ENCODE measurements at regions not wholly inside any gene's neighbourhood (a gene's known extent, or its start where the extent isn't known, plus 50 kb on each side); places are given as distances from the start of the nearest gene placed in this dataset.

DNA sequence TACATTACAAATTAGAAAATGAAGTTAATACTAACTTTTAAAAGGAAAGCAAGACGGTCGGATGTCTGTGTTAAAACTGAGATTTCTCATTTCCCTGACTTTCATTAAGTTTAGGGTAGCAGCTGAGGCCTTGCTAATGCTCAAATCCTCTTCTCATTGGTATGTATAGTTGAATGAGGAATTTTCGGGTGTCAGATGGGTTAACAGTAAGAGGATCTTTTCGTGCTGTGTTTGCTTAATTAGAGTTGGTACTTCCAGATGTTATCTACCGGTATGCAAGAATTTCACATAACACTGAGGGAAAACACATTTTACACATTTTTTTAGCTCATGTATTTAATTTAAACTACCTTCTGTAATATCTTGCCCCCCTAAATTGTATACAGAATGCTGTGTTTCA is 168.2 kb upstream of the CTNND2 start:
- TF ChIP-seq, protein P1, sequence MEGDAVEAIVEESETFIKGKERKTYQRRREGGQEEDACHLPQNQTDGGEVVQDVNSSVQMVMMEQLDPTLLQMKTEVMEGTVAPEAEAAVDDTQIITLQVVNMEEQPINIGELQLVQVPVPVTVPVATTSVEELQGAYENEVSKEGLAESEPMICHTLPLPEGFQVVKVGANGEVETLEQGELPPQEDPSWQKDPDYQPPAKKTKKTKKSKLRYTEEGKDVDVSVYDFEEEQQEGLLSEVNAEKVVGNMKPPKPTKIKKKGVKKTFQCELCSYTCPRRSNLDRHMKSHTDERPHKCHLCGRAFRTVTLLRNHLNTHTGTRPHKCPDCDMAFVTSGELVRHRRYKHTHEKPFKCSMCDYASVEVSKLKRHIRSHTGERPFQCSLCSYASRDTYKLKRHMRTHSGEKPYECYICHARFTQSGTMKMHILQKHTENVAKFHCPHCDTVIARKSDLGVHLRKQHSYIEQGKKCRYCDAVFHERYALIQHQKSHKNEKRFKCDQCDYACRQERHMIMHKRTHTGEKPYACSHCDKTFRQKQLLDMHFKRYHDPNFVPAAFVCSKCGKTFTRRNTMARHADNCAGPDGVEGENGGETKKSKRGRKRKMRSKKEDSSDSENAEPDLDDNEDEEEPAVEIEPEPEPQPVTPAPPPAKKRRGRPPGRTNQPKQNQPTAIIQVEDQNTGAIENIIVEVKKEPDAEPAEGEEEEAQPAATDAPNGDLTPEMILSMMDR (IDR thresholded peaks at IDR 0.05; ENCODE audit: insufficient read depth, low read depth, low read length), result no peak
- DNase-seq (ENCODE audit: low read depth), result no peak
- no peak overlapping the region for H3K4me3 ChIP-seq (ENCODE audit: low read depth, low read length)

DNA sequence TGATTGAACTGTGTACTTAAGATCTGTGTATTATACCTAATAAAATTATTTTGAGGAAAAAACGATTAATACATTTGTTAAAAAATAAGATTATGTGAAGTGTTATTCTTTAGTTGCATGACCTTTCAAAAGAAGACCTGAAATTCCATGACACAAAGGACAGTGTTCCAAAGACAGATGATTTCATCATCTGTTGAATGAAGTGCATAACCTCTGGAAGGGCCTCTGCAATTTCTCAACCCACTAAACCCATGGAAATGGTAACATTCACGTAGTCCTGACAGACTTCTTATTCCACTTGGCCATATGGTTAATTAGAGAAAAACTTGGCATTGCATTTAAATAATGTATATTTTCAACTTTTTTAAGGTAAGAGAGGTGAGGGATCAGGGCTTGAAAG is 167.2 kb upstream of the CTNND2 start:
- DNase-seq (ENCODE audit: low read depth), result no peak
- no peak overlapping the region for H3K4me3 ChIP-seq (ENCODE audit: low read depth, low read length)
- TF ChIP-seq, protein P1 (IDR thresholded peaks at IDR 0.05; ENCODE audit: insufficient read depth, low read depth, low read length), result no peak

DNA sequence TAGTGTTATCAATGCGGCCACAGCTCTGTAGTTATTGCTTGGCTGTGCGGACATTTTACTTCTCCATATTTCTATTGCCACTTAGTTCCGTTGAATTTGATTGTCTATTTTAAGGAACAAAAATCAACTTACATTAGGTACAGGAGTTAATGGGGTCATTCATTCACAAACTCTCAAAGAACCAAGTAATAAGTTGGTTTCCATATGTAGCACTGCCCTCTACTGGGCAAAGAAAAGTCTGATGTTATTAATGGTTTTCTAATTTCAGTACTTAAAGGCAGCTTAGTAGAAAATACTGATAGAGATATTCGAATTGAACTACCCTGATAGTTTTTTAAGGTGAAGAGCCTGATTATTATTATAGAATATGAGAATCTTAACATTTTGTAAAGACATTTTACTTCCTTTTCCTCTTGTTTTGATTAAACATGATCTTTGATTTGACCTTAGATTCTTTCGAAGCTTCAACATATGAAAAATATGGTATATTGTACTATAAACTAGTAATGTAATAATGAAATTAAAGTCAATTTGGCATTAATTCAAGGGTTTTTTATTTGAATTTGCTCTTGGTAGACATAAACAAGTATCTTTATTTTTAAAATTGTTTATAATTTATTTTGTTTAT is 119.5 kb upstream of the CTNND2 start:
- TF ChIP-seq, protein P1 (IDR thresholded peaks at IDR 0.05; ENCODE audit: insufficient read depth, low read depth, low read length), result peak; percentile 52
- DNase-seq (ENCODE audit: low read depth), result peak; percentile 33
- H3K4me3 ChIP-seq (ENCODE audit: low read depth, low read length), result no peak overlapping the region

DNA sequence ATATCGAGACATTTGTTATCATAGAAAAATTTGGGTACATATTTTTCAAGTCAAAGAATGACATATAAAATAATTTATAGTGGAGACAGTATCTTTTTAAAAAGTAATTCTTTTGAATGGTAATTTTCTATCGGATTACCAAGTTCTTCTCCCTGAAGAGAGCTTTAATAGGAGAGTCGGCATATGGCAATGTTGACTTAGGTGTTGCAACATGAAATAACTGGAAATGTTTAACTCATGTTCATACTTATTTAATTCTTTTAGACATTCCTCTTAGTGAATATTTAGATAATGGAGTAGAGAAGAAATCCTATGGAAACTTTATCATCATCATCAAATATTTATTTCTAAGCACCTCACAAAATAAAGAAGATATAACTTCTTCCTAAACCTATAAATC is 118.2 kb upstream of the CTNND2 start:
- TF ChIP-seq, protein P1 (IDR thresholded peaks at IDR 0.05; ENCODE audit: insufficient read depth, low read depth, low read length), result no peak
- H3K4me3 ChIP-seq (ENCODE audit: low read depth, low read length), result no peak overlapping the region
- DNase-seq (ENCODE audit: low read depth), result no peak

DNA sequence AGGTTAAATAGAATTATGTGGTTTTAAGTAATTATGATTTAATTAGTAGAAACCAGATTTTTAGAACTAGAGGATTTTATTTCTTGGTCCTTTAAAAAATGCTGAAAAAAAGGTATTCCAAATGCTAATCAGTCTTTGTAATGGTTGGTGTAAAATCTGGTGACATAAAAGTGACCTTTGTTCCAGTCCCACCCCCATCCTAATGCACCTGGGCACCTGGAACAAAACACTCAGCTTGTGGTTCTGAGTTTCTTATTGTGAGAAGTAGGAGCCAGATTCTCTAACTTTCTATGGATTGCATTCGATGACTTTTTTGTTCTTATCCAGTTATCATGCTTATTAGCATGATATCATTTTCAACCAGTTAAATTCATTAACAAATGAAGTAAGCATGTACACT is 115.1 kb upstream of the CTNND2 start:
- TF ChIP-seq, protein P1 (IDR thresholded peaks at IDR 0.05; ENCODE audit: insufficient read depth, low read depth, low read length), result no peak
- DNase-seq (ENCODE audit: low read depth), result no peak
- no peak overlapping the region for H3K4me3 ChIP-seq (ENCODE audit: low read depth, low read length)

DNA sequence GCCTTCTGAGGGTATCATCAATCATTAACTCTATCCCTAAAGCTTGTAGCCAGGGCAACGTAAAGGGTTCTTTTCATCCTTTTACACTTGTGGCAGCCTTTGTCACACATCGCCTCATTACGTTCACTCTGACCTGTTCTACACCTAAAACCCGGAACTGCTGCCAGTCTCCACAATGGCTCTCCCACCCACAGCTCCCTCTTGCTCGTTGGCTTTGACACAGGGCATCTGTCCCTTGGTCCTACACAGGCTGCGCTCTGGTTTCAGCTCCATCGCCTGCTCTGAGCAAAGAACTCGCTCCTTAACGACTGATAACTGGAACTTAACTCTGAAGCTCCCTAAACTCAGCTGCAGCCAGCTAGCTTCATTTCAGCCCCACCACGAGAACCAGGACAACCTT is 112.8 kb upstream of the CTNND2 start:
- no peak overlapping the region for H3K4me3 ChIP-seq (ENCODE audit: low read depth, low read length)
- DNase-seq (ENCODE audit: low read depth), result no peak
- TF ChIP-seq, protein P1 (IDR thresholded peaks at IDR 0.05; ENCODE audit: insufficient read depth, low read depth, low read length), result no peak

DNA sequence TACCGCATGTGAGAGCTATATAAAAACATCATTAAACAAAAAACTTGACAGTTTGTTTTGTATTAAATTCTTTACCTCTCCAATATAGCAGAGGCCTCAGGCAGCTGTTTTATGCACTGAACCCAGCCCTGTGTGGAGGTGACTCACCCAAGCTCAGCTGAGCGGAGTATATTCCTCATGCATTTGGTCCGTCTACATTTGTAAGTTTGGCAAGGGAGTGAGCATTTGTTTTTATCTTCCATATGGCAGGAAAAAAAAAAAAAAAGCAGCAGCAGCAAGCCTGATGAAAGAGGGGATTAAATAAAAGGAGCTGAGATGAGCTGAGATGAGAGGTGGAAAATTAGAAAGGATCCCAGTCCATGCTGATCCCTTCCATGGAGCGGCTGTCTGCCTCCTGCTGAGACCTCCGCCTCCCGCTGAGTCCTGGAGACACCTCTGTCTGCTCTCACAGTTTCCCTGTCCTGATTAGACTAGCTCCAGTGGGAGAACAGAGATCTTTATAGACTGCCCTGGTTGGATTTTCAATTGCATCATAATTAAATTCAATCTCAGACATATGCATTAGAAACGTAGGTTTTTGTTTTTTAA is 112.0 kb upstream of the CTNND2 start:
- TF ChIP-seq, protein P1 (IDR thresholded peaks at IDR 0.05; ENCODE audit: insufficient read depth, low read depth, low read length), result no peak
- no peak overlapping the region for H3K4me3 ChIP-seq (ENCODE audit: low read depth, low read length)
- no peak for DNase-seq (ENCODE audit: low read depth)

Data from fibroblast of villous mesenchyme (primary cell).